Stimulated activated CD4-positive, alpha-beta T cell treated with anti-CD3 and anti-CD28 coated beads, Interleukin-15, amount 100 ng/mL, for 1 hour (primary cell): ENCODE measurements at regions not wholly inside any gene's neighbourhood (a gene's known extent, or its start where the extent isn't known, plus 50 kb on each side); places are given as distances from the start of the nearest gene placed in this dataset.
"Not testable (repeated sequence)": the region's sequence is repeated elsewhere in the genome, so short reads cannot be mapped to it uniquely, and the experiment has no call there.

Experiments
- DNase-seq, 2 donors: peaks; one replicate each; pipeline ENCODE4 v3.0.0-alpha.2; 2020; ENCODE audit warnings: low read depth in 1 of 2, low spot score in 1 of 2

GRCh38 chr14:38419579-38419978 is 163.7 kb upstream of the CLEC14A start:
- no peak for DNase-seq

GRCh38 chr14:38412654-38413053 is 156.8 kb upstream of the CLEC14A start:
- DNase-seq: no peak

GRCh38 chr14:38410442-38410841 is 154.5 kb upstream of the CLEC14A start:
- no peak for DNase-seq

- no peak for DNase-seq
These were observed 153.3 kb upstream of the CLEC14A start for GRCh38 chr14:38409071-38409705.

GRCh38 chr14:38405851-38406635 is 150.2 kb upstream of the CLEC14A start:
- no peak for DNase-seq

- DNase-seq: no peak
These were observed 148.7 kb upstream of the CLEC14A start for GRCh38 chr14:38404616-38405015.

- no peak for DNase-seq
These were observed 148.2 kb upstream of the CLEC14A start for GRCh38 chr14:38404100-38404541.

GRCh38 chr14:38400751-38401150 is 144.9 kb upstream of the CLEC14A start:
- no peak for DNase-seq

GRCh38 chr14:38399652-38400051 is 143.8 kb upstream of the CLEC14A start:
- DNase-seq: no peak

GRCh38 chr14:38394767-38395166 is 138.9 kb upstream of the CLEC14A start:
- DNase-seq: no peak

GRCh38 chr14:38394064-38394463 is 138.2 kb upstream of the CLEC14A start:
- DNase-seq: no peak

- DNase-seq: no peak
These were observed 135.4 kb upstream of the CLEC14A start for GRCh38 chr14:38391334-38391733.

GRCh38 chr14:38389681-38390080 is 133.8 kb upstream of the CLEC14A start:
- no peak for DNase-seq

- DNase-seq: no peak
These were observed 131.9 kb upstream of the CLEC14A start for GRCh38 chr14:38387821-38388220.

GRCh38 chr14:38385836-38386235 is 129.9 kb upstream of the CLEC14A start:
- DNase-seq: no peak

GRCh38 chr14:38385343-38385742 is 129.4 kb upstream of the CLEC14A start:
- no peak for DNase-seq

GRCh38 chr14:38384741-38385140 is 128.8 kb upstream of the CLEC14A start:
- DNase-seq: no peak

GRCh38 chr14:38367922-38368321 is 112.0 kb upstream of the CLEC14A start:
- DNase-seq: no peak

GRCh38 chr14:38366374-38366773 is 110.5 kb upstream of the CLEC14A start:
- no peak for DNase-seq

- no peak for DNase-seq
These were observed 107.3 kb upstream of the CLEC14A start for GRCh38 chr14:38363217-38363616.

GRCh38 chr14:38357557-38357956 is 101.7 kb upstream of the CLEC14A start:
- no peak for DNase-seq

GRCh38 chr14:38355473-38355872 is 99.6 kb upstream of the CLEC14A start:
- not testable (repeated sequence) for DNase-seq

- DNase-seq: no peak
These were observed 94.2 kb upstream of the CLEC14A start for GRCh38 chr14:38350102-38350501.
